Naive thymus-derived CD4-positive, alpha-beta T cell (primary cell): ENCODE measurements at regions not wholly inside any gene's neighbourhood (a gene's known extent, or its start where the extent isn't known, plus 50 kb on each side); places are given as distances from the start of the nearest gene placed in this dataset.

ENCODE experiments used
- ATAC-seq: fragments of 150-1000 bp; cut with Tn5 transposase; 2 replicates; pipeline ENCODE4 v1.10.0; 2021; ENCODE audit warnings: mild to moderate bottlenecking, moderate library complexity
- CTCF ChIA-PET: fragments of 350-600 bp; sonication (Branson Sonifier 250); formaldehyde crosslinking; loops from one replicate; lab custom pipeline; 2021; ENCODE audit warnings: antibody characterized with exemption; lab: Charles Lee
- POLR2A ChIA-PET: fragments of 350-600 bp; sonication (Branson Sonifier 250); formaldehyde crosslinking; loops from one replicate; lab custom pipeline; 2021; ENCODE audit warnings: antibody characterized with exemption, inconsistent platforms; lab: Charles Lee
- DNase-seq, 9 donors: peaks; one replicate each; pipeline versions ENCODE4 v3.0.0 to v3.0.0-alpha.2; 2020 to 2022; ENCODE audit warnings: mixed read lengths in 1 of 9
- H3K27ac ChIP-seq: one replicate; pipeline ENCODE4 v1.7.0; 2013; ENCODE audit warnings: mild to moderate bottlenecking, low read depth, low read length, moderate library complexity
- H3K27me3 ChIP-seq, 2 donors: one replicate each; pipeline ENCODE4 v1.7.0; 2013; ENCODE audit warnings: low read length in 2 of 2, mild to moderate bottlenecking in 2 of 2, moderate library complexity in 2 of 2; ENCODE audit not compliant: control insufficient read depth in 2 of 2, insufficient read depth in 2 of 2
- H3K36me3 ChIP-seq, 3 experiments: 1 replicate in 2 of 3; 2 replicates in 1 of 3; pipeline ENCODE4 v1.7.0; 2013; ENCODE audit warnings: low read length in 3 of 3, mild to moderate bottlenecking in 3 of 3, moderate library complexity in 1 of 3; ENCODE audit not compliant: insufficient read depth in 3 of 3, control insufficient read depth in 2 of 3
- H3K4me1 ChIP-seq, 2 donors: one replicate each; pipeline ENCODE4 v1.7.0; 2013; ENCODE audit warnings: low read length in 2 of 2, mild to moderate bottlenecking in 2 of 2, moderate library complexity in 1 of 2; ENCODE audit not compliant: control insufficient read depth in 2 of 2, insufficient read depth in 2 of 2
- H3K4me3 ChIP-seq: 2 replicates; pipeline ENCODE4 v1.7.0; 2013; ENCODE audit warnings: mild to moderate bottlenecking, low read length
- H3K9me3 ChIP-seq, 3 experiments: 1 replicate in 2 of 3; 2 replicates in 1 of 3; pipeline ENCODE4 v1.7.0; 2013; ENCODE audit warnings: low read length in 3 of 3; ENCODE audit not compliant: control insufficient read depth in 2 of 3
- H3K27ac Mint-ChIP-seq, 9 donors: one replicate each; pipeline ENCODE4 v1.8.0; 2020 to 2022; ENCODE audit warnings: mixed read lengths in 9 of 9, mild to moderate bottlenecking in 8 of 9, moderate library complexity in 5 of 9, inconsistent platforms in 2 of 9
- H3K27me3 Mint-ChIP-seq, 5 donors: one replicate each; pipeline ENCODE4 v1.8.0; 2021 to 2022; ENCODE audit warnings: mixed read lengths in 5 of 5, mild to moderate bottlenecking in 1 of 5
- H3K36me3 Mint-ChIP-seq, 5 donors: one replicate each; pipeline ENCODE4 v1.8.0; 2020 to 2022; ENCODE audit warnings: mixed read lengths in 5 of 5, mild to moderate bottlenecking in 3 of 5, inconsistent platforms in 1 of 5
- H3K4me1 Mint-ChIP-seq, 7 donors: one replicate each; pipeline ENCODE4 v1.8.0; 2020 to 2022; ENCODE audit warnings: mixed read lengths in 7 of 7, mild to moderate bottlenecking in 3 of 7, inconsistent platforms in 1 of 7
- H3K4me3 Mint-ChIP-seq, 10 donors: one replicate each; pipeline ENCODE4 v1.8.0; 2020 to 2022; ENCODE audit warnings: mild to moderate bottlenecking in 10 of 10, mixed read lengths in 10 of 10, moderate library complexity in 6 of 10, inconsistent platforms in 2 of 10
- H3K9me3 Mint-ChIP-seq, 11 donors: one replicate each; pipeline ENCODE4 v1.8.0; 2020 to 2022; ENCODE audit warnings: mixed read lengths in 11 of 11, mild to moderate bottlenecking in 4 of 11, inconsistent platforms in 1 of 11, moderate library complexity in 1 of 11
- intact Hi-C, 2 donors: fragments of 100-400 bp; cut with micrococcal nuclease; formaldehyde crosslinking; loops; one replicate each; pipeline ENCODE4 v1.15.1; 2023

DNA sequence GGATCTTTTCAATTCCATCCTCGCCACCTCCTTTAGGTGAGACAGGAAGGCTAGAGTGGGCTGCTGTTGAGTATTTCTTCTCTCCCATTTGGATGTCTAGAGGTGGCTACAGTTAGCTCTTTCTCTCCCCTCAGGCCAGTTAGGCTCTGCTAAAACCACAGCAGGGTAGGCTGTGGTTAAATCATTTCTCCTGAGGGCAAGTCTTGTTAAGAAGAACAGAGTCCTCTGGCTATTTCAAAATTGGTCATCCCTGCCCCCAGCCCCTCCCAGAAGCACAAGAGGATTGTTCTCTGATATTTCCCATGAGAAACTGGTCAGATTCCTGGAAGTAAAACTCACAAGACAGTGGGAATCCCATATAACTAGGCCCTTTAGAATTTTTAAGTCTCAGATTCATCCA is 1359.5 kb downstream of the TECRL start:
- no peaks in the 10 kb centered on the region for H3K9me3 ChIP-seq
- H3K27ac ChIP-seq = no peak overlapping the region
- no peaks in the 10 kb centered on the region for H3K27me3 Mint-ChIP-seq
- intact Hi-C loops = no loop called here
- H3K4me3 ChIP-seq = no peak overlapping the region
- no peak overlapping the region for H3K4me3 Mint-ChIP-seq
- H3K4me1 Mint-ChIP-seq = no peaks in the 10 kb centered on the region
- ChIA-PET CTCF (no interaction called here), POLR2A (no interaction called here)
- no peaks in the 10 kb centered on the region for H3K4me1 ChIP-seq
- H3K27ac Mint-ChIP-seq = no peak overlapping the region
- H3K27me3 ChIP-seq = no peaks in the 10 kb centered on the region
- DNase-seq (no peak), ATAC-seq (no peak)
- H3K9me3 Mint-ChIP-seq = peaks cover 4 to 27% (median 10%) of the 10 kb centered on the region in 11 donors
- no peaks in the 10 kb centered on the region for H3K36me3 Mint-ChIP-seq
- no peaks in the 10 kb centered on the region for H3K36me3 ChIP-seq

DNA sequence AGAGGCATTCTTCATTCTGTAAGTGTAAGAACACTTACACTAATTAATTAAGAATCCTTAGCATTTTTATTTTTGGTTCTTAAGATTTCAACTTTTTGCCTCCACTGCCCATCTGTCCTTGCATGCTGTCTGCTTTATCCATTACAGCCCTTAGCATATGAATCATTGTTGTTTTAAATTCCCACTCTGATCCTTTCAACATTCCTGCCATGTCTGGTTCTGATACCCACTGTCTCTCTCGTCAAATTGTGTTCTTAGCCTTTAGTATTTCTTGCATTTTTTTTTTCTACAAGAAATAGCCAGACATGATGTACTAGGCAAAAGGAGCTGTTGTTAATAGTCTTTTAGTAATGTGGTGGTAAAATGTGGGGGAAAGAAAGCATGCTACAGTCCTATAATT is 1360.0 kb downstream of the TECRL start:
- Histone ChIP-seq H3K27me3 (no peaks in the 10 kb centered on the region), H3K36me3 (no peaks in the 10 kb centered on the region), H3K27ac (no peak overlapping the region), H3K9me3 (no peaks in the 10 kb centered on the region), H3K4me1 (no peaks in the 10 kb centered on the region), H3K4me3 (no peak overlapping the region)
- Mint-ChIP-seq H3K27me3 (no peaks in the 10 kb centered on the region), H3K4me1 (no peaks in the 10 kb centered on the region), H3K27ac (no peak overlapping the region), H3K36me3 (no peaks in the 10 kb centered on the region), H3K4me3 (no peak overlapping the region), H3K9me3 (peaks cover 4 to 23% (median 10%) of the 10 kb centered on the region in 11 donors)
- ChIA-PET POLR2A (no interaction called here), CTCF (no interaction called here)
- DNase-seq (no peak), ATAC-seq (no peak)
- intact Hi-C loops = no loop called here

DNA sequence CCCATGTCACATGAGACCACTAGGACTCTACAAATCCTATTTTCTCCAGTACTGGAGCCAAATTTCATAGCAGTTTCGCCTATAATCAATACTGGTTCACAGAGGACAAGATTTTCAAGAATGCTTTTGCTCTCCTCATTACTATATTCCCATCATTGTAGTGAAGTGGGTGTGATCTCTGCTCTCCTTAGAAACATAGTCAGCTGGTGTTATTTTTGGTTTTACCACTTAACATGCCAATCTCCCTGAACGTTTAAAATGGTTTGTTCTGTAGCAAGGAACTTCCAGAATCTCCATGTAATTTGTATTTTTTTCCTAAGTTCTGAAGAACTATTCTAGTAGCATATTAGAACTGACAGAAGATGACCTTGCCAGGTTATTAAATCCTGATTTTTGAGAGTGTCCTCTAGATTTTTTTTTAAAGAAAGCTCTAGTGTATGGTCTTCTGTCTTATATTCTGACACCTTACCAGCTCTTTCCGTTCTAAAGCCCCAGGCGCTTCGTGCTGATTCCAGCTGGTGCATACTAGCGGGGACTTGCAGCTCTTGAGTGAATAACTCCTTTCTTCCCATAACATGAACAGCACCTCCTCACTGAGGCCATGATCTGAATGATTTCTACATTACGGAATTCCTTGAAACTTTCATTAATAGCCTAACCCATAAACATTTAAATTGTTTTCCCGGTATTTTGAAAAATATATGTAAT is 1372.9 kb downstream of the TECRL start:
- no peak overlapping the region for H3K4me3 ChIP-seq
- ATAC-seq (no peak), DNase-seq (no peak)
- POLR2A ChIA-PET = no interaction called here
- H3K27ac ChIP-seq = no peak overlapping the region
- no peak overlapping the region for H3K27ac Mint-ChIP-seq
- no peaks in the 10 kb centered on the region for H3K9me3 ChIP-seq
- peaks cover 0 to 30% (median 4%) of the 10 kb centered on the region in 11 donors for H3K9me3 Mint-ChIP-seq
- H3K36me3 Mint-ChIP-seq = no peaks in the 10 kb centered on the region
- H3K27me3 ChIP-seq = no peaks in the 10 kb centered on the region
- H3K4me1 Mint-ChIP-seq = no peaks in the 10 kb centered on the region
- CTCF ChIA-PET = interaction anchor here (0.9 kb wide), 1 partner anchor 40 kb away, joined by 3 read pairs; no protein-coding TSS in a partner anchor
- H3K4me1 ChIP-seq = no peaks in the 10 kb centered on the region
- H3K4me3 Mint-ChIP-seq = no peak overlapping the region
- intact Hi-C loops = no loop called here
- no peaks in the 10 kb centered on the region for H3K27me3 Mint-ChIP-seq
- no peaks in the 10 kb centered on the region for H3K36me3 ChIP-seq

DNA sequence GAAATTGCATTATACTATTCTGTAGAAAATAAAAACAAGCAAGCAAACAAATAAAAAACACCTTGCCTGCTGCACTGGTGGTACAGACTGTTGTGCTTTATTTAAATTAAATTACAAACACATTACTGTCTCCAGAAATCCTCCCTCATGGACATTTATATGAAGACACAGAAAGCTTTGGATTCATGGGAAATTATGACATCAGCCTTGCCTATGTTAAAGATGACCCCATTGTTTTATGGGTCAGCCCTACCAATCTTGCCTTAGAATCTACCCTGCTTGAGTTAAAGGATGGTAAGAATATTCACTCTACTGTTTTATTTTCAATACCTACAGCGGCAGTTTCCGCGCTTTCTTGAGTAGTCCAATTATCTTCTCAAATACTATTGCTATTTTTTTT is 1379.9 kb downstream of the TECRL start:
- Mint-ChIP-seq H3K4me3 (no peak overlapping the region), H3K4me1 (no peaks in the 10 kb centered on the region), H3K27me3 (no peaks in the 10 kb centered on the region), H3K27ac (no peak overlapping the region), H3K9me3 (peaks cover 0 to 19% (median 3%) of the 10 kb centered on the region in 11 donors), H3K36me3 (no peaks in the 10 kb centered on the region)
- H3K27me3 ChIP-seq = no peaks in the 10 kb centered on the region
- H3K4me3 ChIP-seq = no peak overlapping the region
- no peaks in the 10 kb centered on the region for H3K36me3 ChIP-seq
- DNase-seq = no peak
- no peaks in the 10 kb centered on the region for H3K4me1 ChIP-seq
- no peak for ATAC-seq
- ChIA-PET POLR2A (no interaction called here), CTCF (no interaction called here)
- intact Hi-C loops = no loop called here
- H3K9me3 ChIP-seq = no peaks in the 10 kb centered on the region
- no peak overlapping the region for H3K27ac ChIP-seq

DNA sequence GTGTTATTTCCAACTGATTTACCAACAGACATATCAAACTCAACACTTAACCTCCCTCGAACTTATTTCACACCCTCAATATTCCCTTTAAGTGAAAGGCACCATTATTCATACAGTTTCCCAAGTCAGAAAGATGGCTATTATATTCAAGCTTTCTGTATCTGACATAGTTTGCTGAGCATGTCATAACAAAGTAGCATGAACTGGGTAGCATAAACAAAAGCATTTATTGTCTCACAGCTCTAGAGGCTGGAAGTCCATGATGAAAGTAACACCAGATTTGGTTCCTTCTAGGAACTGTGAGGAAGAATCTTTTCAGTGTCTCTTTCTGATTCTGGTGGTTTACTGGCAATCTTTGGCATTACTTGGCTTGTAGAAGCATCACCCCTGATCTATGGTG is 1388.6 kb downstream of the TECRL start:
- Mint-ChIP-seq H3K4me3 (no peak overlapping the region), H3K27me3 (no peaks in the 10 kb centered on the region), H3K27ac (no peak overlapping the region), H3K36me3 (no peaks in the 10 kb centered on the region), H3K9me3 (peaks cover 1 to 23% (median 7%) of the 10 kb centered on the region in 11 donors), H3K4me1 (no peaks in the 10 kb centered on the region)
- CTCF ChIA-PET = no interaction called here
- H3K27me3 ChIP-seq = no peaks in the 10 kb centered on the region
- ATAC-seq = no peak
- H3K36me3 ChIP-seq = no peaks in the 10 kb centered on the region
- intact Hi-C loops = no loop called here
- no peaks in the 10 kb centered on the region for H3K9me3 ChIP-seq
- no peak for DNase-seq
- no peak overlapping the region for H3K4me3 ChIP-seq
- H3K4me1 ChIP-seq = no peaks in the 10 kb centered on the region
- POLR2A ChIA-PET = no interaction called here
- H3K27ac ChIP-seq = no peak overlapping the region

DNA sequence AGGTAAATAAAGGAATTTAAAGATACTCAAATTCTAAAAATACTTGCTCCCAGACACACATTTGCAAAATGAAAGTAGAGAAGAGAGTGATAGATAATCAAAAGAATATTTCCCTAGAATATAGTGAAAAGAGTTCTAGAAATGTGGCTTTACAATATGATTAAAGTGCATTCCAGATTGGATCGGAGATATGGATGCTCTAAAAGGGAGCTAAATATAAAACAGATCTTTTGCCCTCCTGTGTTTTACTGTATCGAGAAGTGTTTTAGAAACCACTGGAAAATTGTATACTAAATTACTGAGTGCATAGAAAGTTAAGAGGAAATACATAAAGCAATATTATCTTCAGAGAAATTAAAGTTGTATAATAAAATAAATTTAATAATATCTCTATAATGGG is 1392.0 kb downstream of the TECRL start:
- no peak overlapping the region for H3K4me3 Mint-ChIP-seq
- H3K36me3 ChIP-seq = no peaks in the 10 kb centered on the region
- no peaks in the 10 kb centered on the region for H3K27me3 ChIP-seq
- no peaks in the 10 kb centered on the region for H3K4me1 Mint-ChIP-seq
- no peaks in the 10 kb centered on the region for H3K4me1 ChIP-seq
- POLR2A ChIA-PET = no interaction called here
- H3K27ac Mint-ChIP-seq = no peak overlapping the region
- intact Hi-C loops = no loop called here
- CTCF ChIA-PET = no interaction called here
- H3K9me3 ChIP-seq = no peaks in the 10 kb centered on the region
- DNase-seq (no peak), ATAC-seq (no peak)
- H3K27ac ChIP-seq = no peak overlapping the region
- H3K27me3 Mint-ChIP-seq = no peaks in the 10 kb centered on the region
- peaks cover 3 to 23% (median 9%) of the 10 kb centered on the region in 11 donors for H3K9me3 Mint-ChIP-seq
- no peak overlapping the region for H3K4me3 ChIP-seq
- H3K36me3 Mint-ChIP-seq = no peaks in the 10 kb centered on the region

DNA sequence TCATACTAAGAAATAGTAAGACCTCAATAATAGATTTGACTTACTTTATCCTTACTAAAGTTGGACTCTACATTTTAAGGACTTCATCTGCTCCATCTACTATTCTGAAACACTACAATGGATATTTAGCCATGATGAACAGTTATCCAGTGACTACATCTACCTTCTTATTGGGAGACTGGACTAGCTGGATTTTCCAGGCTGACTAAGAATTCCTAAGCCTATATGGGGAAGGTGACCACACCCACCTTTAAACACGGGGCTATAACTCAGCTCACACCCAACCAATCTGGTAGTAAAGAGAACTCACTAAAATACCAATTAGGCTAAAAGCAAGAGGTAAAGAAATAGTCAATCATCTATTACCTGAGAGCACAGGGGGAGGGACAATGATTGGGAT is 1438.4 kb downstream of the TECRL start:
- Mint-ChIP-seq H3K4me3 (no peak overlapping the region), H3K4me1 (no peaks in the 10 kb centered on the region), H3K27ac (no peak overlapping the region), H3K27me3 (no peaks in the 10 kb centered on the region), H3K36me3 (peaks cover 0 to 5% (median 0%) of the 10 kb centered on the region in 5 donors), H3K9me3 (peaks cover 3 to 24% (median 9%) of the 10 kb centered on the region in 11 donors)
- ATAC-seq (no peak), DNase-seq (no peak)
- POLR2A ChIA-PET = no interaction called here
- Histone ChIP-seq H3K36me3 (no peaks in the 10 kb centered on the region), H3K4me3 (no peak overlapping the region), H3K27ac (no peak overlapping the region), H3K27me3 (no peaks in the 10 kb centered on the region), H3K9me3 (no peaks in the 10 kb centered on the region), H3K4me1 (no peaks in the 10 kb centered on the region)
- CTCF ChIA-PET = no interaction called here
- intact Hi-C loops = no loop called here
